Hepatocyte (in vitro differentiated cells): ENCODE measurements at regions not wholly inside any gene's neighbourhood (a gene's known extent, or its start where the extent isn't known, plus 50 kb on each side); places are given as distances from the start of the nearest gene placed in this dataset.

ENCODE experiments used
- DNase-seq: peaks from one replicate; pipeline ENCODE4 v3.0.0-alpha.2; 2016; ENCODE audit warnings: low spot score
- H2AFZ ChIP-seq: fragments of 200-600 bp; sonication (generic); 2 replicates; pipeline ENCODE4 v1.6.0; 2016; ENCODE audit warnings: antibody characterized with exemption, mild to moderate bottlenecking
- H3K27ac ChIP-seq: fragments of 200-600 bp; sonication (generic); 2 replicates; pipeline ENCODE4 v1.5.1; 2016; ENCODE audit warnings: mild to moderate bottlenecking
- H3K27me3 ChIP-seq: fragments of 200-600 bp; sonication (generic); 2 replicates; pipeline ENCODE4 v1.6.1; 2016
- H3K36me3 ChIP-seq: fragments of 200-600 bp; sonication (generic); replicated peaks from 2 replicates; pipeline ENCODE4 v1.5.1; 2016; ENCODE audit warnings: low read depth; ENCODE audit not compliant: insufficient read depth
- H3K4me1 ChIP-seq: fragments of 200-600 bp; sonication (generic); 2 replicates; pipeline ENCODE4 v1.5.1; 2016; ENCODE audit warnings: mild to moderate bottlenecking, moderate library complexity; ENCODE audit not compliant: insufficient read depth
- H3K4me2 ChIP-seq: fragments of 200-600 bp; sonication (generic); 2 replicates; pipeline ENCODE4 v1.6.0; 2016
- H3K4me3 ChIP-seq: fragments of 200-600 bp; sonication (generic); 2 replicates; pipeline ENCODE4 v1.5.1; 2016; ENCODE audit warnings: mild to moderate bottlenecking
- H3K79me2 ChIP-seq: fragments of 200-600 bp; sonication (generic); 2 replicates; pipeline ENCODE4 v1.6.0; 2017; ENCODE audit warnings: mild to moderate bottlenecking
- H3K9me2 ChIP-seq: fragments of 200-600 bp; sonication (generic); replicated peaks from 2 replicates; pipeline ENCODE4 v1.6.0; 2017; ENCODE audit warnings: mild to moderate bottlenecking; ENCODE audit not compliant: insufficient read depth
- H3K9me3 ChIP-seq: fragments of 200-600 bp; sonication (generic); 2 replicates; pipeline ENCODE4 v1.5.1; 2016; ENCODE audit warnings: low read depth, mild to moderate bottlenecking
- H4K20me1 ChIP-seq: fragments of 200-600 bp; sonication (generic); 2 replicates; pipeline ENCODE4 v1.6.0; 2016; ENCODE audit warnings: mild to moderate bottlenecking; ENCODE audit not compliant: insufficient read depth, poor library complexity, severe bottlenecking
- CTCF ChIP-seq: fragments of 200-600 bp; sonication (generic); IDR thresholded peaks from 2 replicates; pipeline ENCODE4 v1.5.1; 2016; ENCODE audit warnings: antibody characterized with exemption, mild to moderate bottlenecking; ENCODE audit not compliant: poor library complexity
- EZH2 ChIP-seq: fragments of 200-600 bp; sonication (generic); IDR thresholded peaks from 2 replicates; pipeline ENCODE4 v1.6.1; 2016; ENCODE audit warnings: antibody characterized with exemption, mild to moderate bottlenecking, borderline replicate concordance
- EZH2phosphoT487 ChIP-seq: fragments of 200-600 bp; sonication (generic); IDR thresholded peaks from one replicate; pipeline ENCODE4 v1.6.1; 2018; ENCODE audit warnings: antibody characterized with exemption, mild to moderate bottlenecking, low read depth, moderate library complexity; ENCODE audit not compliant: unreplicated experiment, severe bottlenecking
- WGBS: methylation state at CpG from one replicate; pipeline ENCODE4 v1.1.6; 2016; ENCODE audit warnings: low lambda C conversion rate; ENCODE audit errors: missing lambda C conversion rate; 5-methylcytosine and 5-hydroxymethylcytosine counted together

DNA sequence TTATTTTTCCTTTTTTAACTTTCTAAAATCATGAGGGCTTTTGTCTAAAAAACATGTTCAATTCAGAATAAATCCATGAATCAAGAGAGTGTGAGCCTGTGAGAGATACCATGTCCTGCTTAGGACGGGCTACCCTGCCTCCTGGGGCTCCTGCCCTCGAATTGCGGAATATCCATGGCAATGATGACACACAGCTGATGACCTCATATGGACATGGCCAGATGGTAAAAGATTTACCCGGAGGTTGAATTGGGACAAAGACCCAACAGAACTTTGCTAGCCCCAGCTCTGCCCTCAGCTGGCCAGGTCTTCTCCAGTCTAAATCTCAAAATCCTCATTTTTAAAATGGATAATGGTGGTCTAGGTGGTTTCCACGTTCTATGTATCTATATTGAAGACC lies 538.1 kb upstream of the API5 start:
- TF ChIP-seq CTCF (no peak), EZH2 (no peak), EZH2phosphoT487 (no peak)
- no peak for DNase-seq
- 65% methylated on average over 5 of the region's 5 CpGs for WGBS
- H3K4me1 ChIP-seq: peaks cover 3% of the 10 kb centered on the region
- no peak overlapping the region for H3K4me2 ChIP-seq
- H3K36me3 ChIP-seq: no peaks in the 10 kb centered on the region
- no peaks in the 10 kb centered on the region for H3K79me2 ChIP-seq
- H3K9me3 ChIP-seq: no peaks in the 10 kb centered on the region
- no peaks in the 10 kb centered on the region for H3K27me3 ChIP-seq
- no peak overlapping the region for H3K27ac ChIP-seq
- no peak overlapping the region for H3K4me3 ChIP-seq
- H2AFZ ChIP-seq: no peak overlapping the region
- no peaks in the 10 kb centered on the region for H3K9me2 ChIP-seq
- H4K20me1 ChIP-seq: no peaks in the 10 kb centered on the region

DNA sequence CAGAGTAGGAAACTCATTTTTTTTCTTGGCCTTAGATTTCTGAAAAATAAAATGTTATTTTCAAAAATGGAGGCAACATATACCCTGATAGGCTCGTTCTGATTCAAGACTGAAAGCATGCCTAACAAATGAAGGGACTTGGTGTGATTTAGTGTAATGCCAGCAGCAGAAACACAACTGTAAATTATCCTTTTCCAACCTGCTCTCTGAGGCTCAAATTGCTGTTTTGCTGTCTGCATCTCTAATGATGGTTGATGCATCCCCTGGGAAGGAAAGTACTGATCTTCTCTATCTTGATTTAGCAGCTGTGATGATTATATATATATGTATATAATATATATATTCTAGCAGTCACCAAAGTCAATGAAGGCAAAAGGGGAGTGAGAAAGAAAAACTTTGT lies 537.2 kb upstream of the API5 start:
- Histone ChIP-seq H3K79me2 (no peaks in the 10 kb centered on the region), H3K9me2 (no peaks in the 10 kb centered on the region), H3K27me3 (no peaks in the 10 kb centered on the region), H4K20me1 (no peaks in the 10 kb centered on the region), H2AFZ (no peak overlapping the region), H3K4me1 (peaks cover 3% of the 10 kb centered on the region), H3K27ac (no peak overlapping the region), H3K36me3 (no peaks in the 10 kb centered on the region), H3K9me3 (no peaks in the 10 kb centered on the region), H3K4me2 (no peak overlapping the region), H3K4me3 (no peak overlapping the region)
- DNase-seq: no peak
- TF ChIP-seq EZH2: no peak
- TF ChIP-seq CTCF: no peak
- no peak for TF ChIP-seq EZH2phosphoT487
- 80% methylated on average over 1 of the region's 1 CpG for WGBS

- DNase-seq: no peak
- no peaks in the 10 kb centered on the region for H3K79me2 ChIP-seq
- H4K20me1 ChIP-seq: no peaks in the 10 kb centered on the region
- H3K9me3 ChIP-seq: no peaks in the 10 kb centered on the region
- H2AFZ ChIP-seq: no peak overlapping the region
- H3K36me3 ChIP-seq: no peaks in the 10 kb centered on the region
- H3K4me1 ChIP-seq: peaks cover 3% of the 10 kb centered on the region
- no peak overlapping the region for H3K27ac ChIP-seq
- H3K9me2 ChIP-seq: no peaks in the 10 kb centered on the region
- H3K27me3 ChIP-seq: no peaks in the 10 kb centered on the region
- WGBS: 94% methylated on average over 4 of the region's 4 CpGs
- TF ChIP-seq CTCF: no peak
- no peak for TF ChIP-seq EZH2phosphoT487
- no peak for TF ChIP-seq EZH2
- no peak overlapping the region for H3K4me3 ChIP-seq
- H3K4me2 ChIP-seq: no peak overlapping the region
Measured at GRCh38 chr11:42777776-42778175, 534.0 kb upstream of the API5 start.

DNA sequence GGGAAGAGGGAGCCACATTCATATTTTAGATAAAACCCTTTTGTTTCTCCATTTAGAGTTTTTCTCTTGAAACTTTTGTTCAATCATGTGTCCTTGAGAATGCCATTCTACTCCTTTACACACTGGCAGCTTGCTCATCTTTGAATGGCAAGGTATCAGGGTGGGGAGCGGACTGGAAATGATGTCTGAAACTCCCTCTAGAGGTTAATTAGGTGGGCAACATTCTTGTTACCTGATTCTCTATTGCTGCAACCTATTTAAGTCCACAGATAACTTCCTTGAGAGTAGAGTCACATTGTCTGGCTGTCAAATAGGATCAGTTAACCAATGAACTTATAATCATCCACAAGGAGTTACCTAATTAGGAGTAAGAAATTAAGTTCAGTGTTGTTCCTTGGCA lies 533.6 kb upstream of the API5 start:
- no peaks in the 10 kb centered on the region for H3K27me3 ChIP-seq
- H3K79me2 ChIP-seq: no peaks in the 10 kb centered on the region
- no peak for DNase-seq
- H3K4me2 ChIP-seq: no peak overlapping the region
- WGBS: 82% methylated on average over 1 of the region's 1 CpG
- no peaks in the 10 kb centered on the region for H3K9me2 ChIP-seq
- H3K36me3 ChIP-seq: no peaks in the 10 kb centered on the region
- no peak overlapping the region for H2AFZ ChIP-seq
- H3K4me1 ChIP-seq: peaks cover 2% of the 10 kb centered on the region
- no peaks in the 10 kb centered on the region for H4K20me1 ChIP-seq
- H3K9me3 ChIP-seq: no peaks in the 10 kb centered on the region
- TF ChIP-seq EZH2 (no peak), EZH2phosphoT487 (no peak), CTCF (no peak)
- H3K4me3 ChIP-seq: no peak overlapping the region
- no peak overlapping the region for H3K27ac ChIP-seq
